Activated CD4-positive, alpha-beta T cell treated with anti-CD3 and anti-CD28 coated beads, Interleukin-2, Interleukin-4, amounts not matched to agents 100 ng/mL and 50 ng/mL, durations not matched to agents 16 hours and 8 hours (primary cell): ENCODE measurements at regions not wholly inside any gene's neighbourhood (a gene's known extent, or its start where the extent isn't known, plus 50 kb on each side); places are given as distances from the start of the nearest gene placed in this dataset.

Source experiments
- DNase-seq: peaks from one replicate; pipeline ENCODE4 v3.0.0-alpha.2; 2020; ENCODE audit warnings: low spot score

- no peak for DNase-seq
Observed at GRCh38 chr2:238561230-238561629, 134.5 kb downstream of the ASB1 start.

GRCh38 chr2:238562446-238562845, 135.7 kb downstream of the ASB1 start:
- no peak for DNase-seq

- DNase-seq: no peak
Observed at GRCh38 chr2:238563551-238563950, 136.8 kb downstream of the ASB1 start.

- no peak for DNase-seq
Observed at GRCh38 chr2:238564286-238564920, 137.7 kb downstream of the ASB1 start.

- no peak for DNase-seq
Observed at GRCh38 chr2:238565031-238565430, 138.3 kb downstream of the ASB1 start.

- DNase-seq: no peak
Observed at GRCh38 chr2:238566001-238566645, 139.4 kb downstream of the ASB1 start.

- no peak for DNase-seq
Observed at GRCh38 chr2:238567067-238567855, 140.5 kb downstream of the ASB1 start.

- DNase-seq: no peak
Observed at GRCh38 chr2:238567996-238568395, 141.3 kb downstream of the ASB1 start.

GRCh38 chr2:238568455-238569440, 142.0 kb downstream of the ASB1 start:
- DNase-seq: no peak

- no peak for DNase-seq
Observed at GRCh38 chr2:238569507-238570195, 142.9 kb downstream of the ASB1 start.

- DNase-seq: no peak
Observed at GRCh38 chr2:238570391-238570790, 143.7 kb downstream of the ASB1 start.

- no peak for DNase-seq
Observed at GRCh38 chr2:238570926-238571325, 144.2 kb downstream of the ASB1 start.

- no peak for DNase-seq
Observed at GRCh38 chr2:238571661-238572372, 145.1 kb downstream of the ASB1 start.

- peak; percentile 17 for DNase-seq
Observed at GRCh38 chr2:238573065-238573778, 146.5 kb downstream of the ASB1 start.

GRCh38 chr2:238573916-238574315, 147.2 kb downstream of the ASB1 start:
- no peak for DNase-seq

GRCh38 chr2:238574490-238575271, 148.0 kb downstream of the ASB1 start:
- DNase-seq: no peak

GRCh38 chr2:238576674-238577073, 149.9 kb downstream of the ASB1 start:
- DNase-seq: no peak

GRCh38 chr2:238578256-238578655, 151.5 kb downstream of the ASB1 start:
- DNase-seq: no peak

- no peak for DNase-seq
Observed at GRCh38 chr2:238580486-238580885, 153.8 kb downstream of the ASB1 start.
